OCI-LY7 (cell line): ENCODE measurements at regions not wholly inside any gene's neighbourhood (a gene's known extent, or its start where the extent isn't known, plus 50 kb on each side); places are given as distances from the start of the nearest gene placed in this dataset.
"Not testable (repeated sequence)": the region's sequence is repeated elsewhere in the genome, so short reads cannot be mapped to it uniquely, and the experiment has no call there.

Experiments used
- BruUV-seq: library from RNA; stranded (reverse); fragments of 400-500 nt; replicated peaks from 2 replicates; lab custom pipeline; 2021; lab: Mats Ljungman, UMichigan
- CTCF ChIA-PET: fragments of 300-600 bp; sonication (Branson Sonifier 250); formaldehyde crosslinking; loops from one replicate; lab custom pipeline; 2022; ENCODE audit warnings: antibody characterized with exemption; ENCODE audit not compliant: unreplicated experiment; lab: Charles Lee
- POLR2A ChIA-PET: fragments of 300-600 bp; sonication (Branson Sonifier 250); formaldehyde crosslinking; loops from one replicate; lab custom pipeline; 2022; ENCODE audit warnings: antibody characterized with exemption; lab: Charles Lee
- DNase-seq: peaks from one replicate; pipeline ENCODE4 v3.0.0-alpha.2; 2015; ENCODE audit warnings: low spot score
- H2AFZ ChIP-seq: fragments of 200-600 bp; sonication (generic), shearing (Covaris generic); 2 replicates; pipeline ENCODE4 v1.6.1; 2014; ENCODE audit warnings: mild to moderate bottlenecking, antibody characterized with exemption, low read length, moderate library complexity
- H3K27ac ChIP-seq: fragments of 200-600 bp; sonication (generic); 2 replicates; pipeline ENCODE4 v1.5.1; 2014; ENCODE audit warnings: mixed run types, low read depth, mild to moderate bottlenecking, moderate library complexity, low read length, inconsistent platforms; ENCODE audit not compliant: poor library complexity, severe bottlenecking
- H3K36me3 ChIP-seq: fragments of 200-600 bp; sonication (generic); 2 replicates; pipeline ENCODE4 v1.6.1; 2014; ENCODE audit warnings: mild to moderate bottlenecking, antibody characterized with exemption, low read length, moderate library complexity, mixed read lengths; ENCODE audit not compliant: insufficient read depth
- H3K4me1 ChIP-seq: fragments of 200-600 bp; sonication (generic); 2 replicates; pipeline ENCODE4 v1.5.1; 2014; ENCODE audit warnings: mild to moderate bottlenecking, low read length; ENCODE audit not compliant: insufficient read depth, poor library complexity, severe bottlenecking
- H3K4me2 ChIP-seq: fragments of 200-600 bp; sonication (generic); 2 replicates; pipeline ENCODE4 v1.6.1; 2014; ENCODE audit warnings: mild to moderate bottlenecking, low read length
- H3K4me3 ChIP-seq: fragments of 200-600 bp; sonication (generic); 2 replicates; pipeline ENCODE4 v1.5.1; 2014; ENCODE audit warnings: mild to moderate bottlenecking, low read depth, low read length; ENCODE audit not compliant: poor library complexity, severe bottlenecking
- H3K79me2 ChIP-seq: fragments of 200-600 bp; sonication (generic); 2 replicates; pipeline ENCODE4 v1.6.1; 2016; ENCODE audit warnings: low read depth, mild to moderate bottlenecking, low read length, moderate library complexity, mixed read lengths; ENCODE audit not compliant: insufficient read depth
- H3K9me2 ChIP-seq: fragments of 200-600 bp; sonication (generic); 2 replicates; pipeline ENCODE4 v1.6.1; 2016; ENCODE audit warnings: mild to moderate bottlenecking, low read length, mixed read lengths; ENCODE audit not compliant: insufficient read depth
- H3K9me3 ChIP-seq: fragments of 200-600 bp; sonication (generic); 2 replicates; pipeline ENCODE4 v1.6.1; 2014; ENCODE audit warnings: mild to moderate bottlenecking, mixed run types, low read length, mixed read lengths
- H4K20me1 ChIP-seq: fragments of 200-600 bp; sonication (generic); 2 replicates; pipeline ENCODE4 v1.6.1; 2014; ENCODE audit warnings: mild to moderate bottlenecking, antibody characterized with exemption, low read length, moderate library complexity, mixed read lengths; ENCODE audit not compliant: insufficient read depth
- CTCF ChIP-seq: fragments of 200-600 bp; sonication (generic); conservative IDR thresholded peaks from 2 replicates; pipeline ENCODE4 v1.5.1; 2014; ENCODE audit warnings: mild to moderate bottlenecking, antibody characterized with exemption, low read length, moderate library complexity, mixed read lengths
- EZH2phosphoT487 ChIP-seq: fragments of 200-600 bp; sonication (generic); IDR thresholded peaks from 2 replicates; pipeline ENCODE4 v1.6.1; 2018; ENCODE audit warnings: low read depth, borderline replicate concordance, mild to moderate bottlenecking, mixed run types, antibody characterized with exemption, low read length, moderate library complexity, mixed read lengths
- intact Hi-C: fragments of 100-400 bp; cut with micrococcal nuclease; formaldehyde crosslinking; loops from one replicate; pipeline ENCODE4 v1.10.0; 2022; ENCODE audit not compliant: unreplicated experiment

DNA sequence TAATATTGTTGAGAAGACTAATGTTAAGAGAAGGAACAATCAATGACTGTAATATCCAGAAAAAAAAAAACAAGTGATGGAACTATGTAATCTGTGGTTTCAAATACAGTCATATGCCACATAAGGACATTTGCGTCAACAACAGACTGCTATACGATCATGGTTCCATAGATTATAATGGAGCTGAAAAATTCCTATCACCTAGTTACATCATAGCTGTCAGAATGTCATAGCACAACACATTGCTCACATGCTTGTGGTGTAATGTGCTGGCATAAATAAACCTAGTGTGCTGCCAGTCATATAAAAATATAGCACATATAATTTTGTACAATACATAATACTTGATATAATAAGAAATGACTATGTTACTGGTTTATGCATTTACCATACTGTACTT is 653.5 kb downstream of the TRHDE start:
- Histone ChIP-seq H3K4me1 (no peaks in the 10 kb centered on the region), H3K4me3 (no peak overlapping the region), H3K27ac (no peak overlapping the region), H4K20me1 (no peaks in the 10 kb centered on the region), H3K79me2 (no peaks in the 10 kb centered on the region), H3K4me2 (no peak overlapping the region), H3K9me2 (no peaks in the 10 kb centered on the region), H3K9me3 (no peaks in the 10 kb centered on the region), H2AFZ (no peak overlapping the region), H3K36me3 (no peaks in the 10 kb centered on the region)
- DNase-seq, result no peak
- ChIA-PET POLR2A (no interaction called here), CTCF (no interaction called here)
- no TSS peak for BruUV-seq
- TF ChIP-seq EZH2phosphoT487 (no peak), CTCF (no peak)
- intact Hi-C loops, result no loop called here

DNA sequence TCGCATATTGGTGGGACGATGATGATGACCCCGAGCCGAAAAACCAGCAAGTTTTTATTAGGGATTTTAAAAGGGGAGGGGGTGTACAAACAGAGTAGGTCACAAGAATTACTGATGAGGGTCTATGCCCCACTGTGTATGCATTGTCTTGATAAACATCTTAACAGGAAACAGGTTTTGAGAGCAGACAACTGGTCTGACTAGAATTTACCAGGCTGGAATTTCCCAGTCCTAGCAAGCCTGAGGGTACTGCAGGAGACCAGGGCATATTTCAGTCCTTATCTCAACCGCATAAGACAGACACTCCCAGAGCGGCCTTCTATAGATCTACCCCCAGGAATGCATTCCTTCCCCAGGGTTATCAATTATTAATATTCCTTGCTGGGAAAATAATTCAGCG is 659.7 kb downstream of the TRHDE start:
- BruUV-seq, H3K4me3 ChIP-seq, H3K9me2 ChIP-seq, H2AFZ ChIP-seq, H3K4me2 ChIP-seq, H3K9me3 ChIP-seq, H3K4me1 ChIP-seq, CTCF ChIA-PET, intact Hi-C loops, H3K36me3 ChIP-seq, H3K79me2 ChIP-seq, H4K20me1 ChIP-seq, DNase-seq, H3K27ac ChIP-seq: not testable (repeated sequence)
- POLR2A ChIA-PET, result interaction anchor here (1.3 kb wide), 1 partner anchor 10 kb away, joined by 3 read pairs; no protein-coding TSS in a partner anchor

DNA sequence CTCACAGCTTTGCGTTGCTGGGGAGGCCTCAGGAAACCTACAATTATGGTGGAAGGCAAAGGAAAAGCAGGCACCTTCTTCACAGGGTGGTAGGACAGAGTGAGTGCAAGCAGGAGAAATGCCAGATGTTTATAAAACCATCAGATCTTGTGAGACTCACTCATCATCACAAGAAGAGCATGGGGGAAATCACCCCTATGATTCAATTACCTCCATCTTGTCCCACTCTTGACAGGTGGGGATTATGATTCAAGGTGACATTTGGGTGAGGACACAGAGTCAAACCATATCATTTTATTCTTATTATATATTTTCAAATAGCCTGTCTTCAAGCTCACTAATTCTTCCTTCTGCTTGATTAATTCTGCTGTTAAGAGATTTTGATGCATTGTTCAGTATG is 665.3 kb downstream of the TRHDE start:
- ChIA-PET POLR2A (no interaction called here), CTCF (no interaction called here)
- Histone ChIP-seq H3K79me2 (no peaks in the 10 kb centered on the region), H2AFZ (no peak overlapping the region), H3K4me2 (no peak overlapping the region), H3K27ac (no peak overlapping the region), H3K9me3 (no peaks in the 10 kb centered on the region), H4K20me1 (no peaks in the 10 kb centered on the region), H3K4me3 (no peak overlapping the region), H3K4me1 (no peaks in the 10 kb centered on the region), H3K9me2 (no peaks in the 10 kb centered on the region), H3K36me3 (no peaks in the 10 kb centered on the region)
- intact Hi-C loops, result no loop called here
- BruUV-seq, result no TSS peak
- TF ChIP-seq EZH2phosphoT487 (no peak), CTCF (no peak)
- no peak for DNase-seq
